ENCODE measurements at regions not wholly inside any gene's neighbourhood (a gene's known extent, or its start where the extent isn't known, plus 50 kb on each side); places are given as distances from the start of the nearest gene placed in this dataset.
"Not testable (repeated sequence)": the region's sequence is repeated elsewhere in the genome, so short reads cannot be mapped to it uniquely, and the experiment has no call there.

DNA sequence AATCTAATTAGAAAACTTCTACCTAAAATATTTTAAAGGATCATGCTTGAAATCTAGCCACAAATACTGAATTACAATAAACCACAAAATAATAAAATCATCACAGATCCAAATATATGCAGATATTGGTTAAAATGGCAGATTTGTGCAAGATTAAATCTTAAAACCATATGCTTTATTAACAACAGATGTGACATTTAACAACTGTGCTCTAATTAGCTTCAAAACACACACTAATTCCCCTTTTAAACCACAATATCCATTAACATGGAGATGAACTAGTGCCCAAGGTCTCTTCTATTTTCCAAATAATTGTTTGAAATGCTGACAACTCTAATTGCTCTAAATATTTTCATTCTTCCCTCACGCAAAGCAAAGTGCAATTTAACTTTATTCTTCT is 1530.3 kb downstream of the SI start:
- no peak for DNase-seq (ENCODE audit: low spot score)

DNA sequence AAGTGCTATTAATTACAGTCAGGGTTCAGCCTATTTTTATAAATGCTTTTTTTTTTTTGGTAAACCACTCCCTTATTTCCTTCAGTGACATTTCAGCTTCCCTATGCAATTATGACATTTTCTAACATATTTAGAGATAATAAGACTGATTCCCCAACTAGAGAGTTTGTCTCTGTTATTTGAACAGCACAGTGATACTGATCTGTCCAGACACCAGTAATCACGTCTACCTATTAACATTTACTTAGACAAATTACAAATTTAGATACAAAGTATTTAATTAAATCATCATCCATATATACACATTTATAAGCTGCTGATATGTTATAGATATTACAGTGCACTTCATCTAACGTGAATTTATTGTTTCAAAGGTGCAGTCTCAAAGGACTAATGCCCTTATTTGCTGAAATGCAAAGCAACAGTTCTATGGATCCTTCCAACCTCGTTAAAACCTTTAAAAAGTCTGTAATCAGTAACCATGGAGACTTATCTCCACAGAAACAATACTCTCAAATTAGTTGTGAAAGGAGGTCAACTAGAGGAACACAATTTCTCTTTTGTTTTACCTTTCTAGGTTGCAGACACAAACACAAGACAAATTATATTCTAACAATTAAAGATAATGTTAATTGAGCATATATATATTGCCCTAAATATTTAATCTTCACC is 1531.1 kb downstream of the SI start:
- DNase-seq (ENCODE audit: low spot score): no peak

DNA sequence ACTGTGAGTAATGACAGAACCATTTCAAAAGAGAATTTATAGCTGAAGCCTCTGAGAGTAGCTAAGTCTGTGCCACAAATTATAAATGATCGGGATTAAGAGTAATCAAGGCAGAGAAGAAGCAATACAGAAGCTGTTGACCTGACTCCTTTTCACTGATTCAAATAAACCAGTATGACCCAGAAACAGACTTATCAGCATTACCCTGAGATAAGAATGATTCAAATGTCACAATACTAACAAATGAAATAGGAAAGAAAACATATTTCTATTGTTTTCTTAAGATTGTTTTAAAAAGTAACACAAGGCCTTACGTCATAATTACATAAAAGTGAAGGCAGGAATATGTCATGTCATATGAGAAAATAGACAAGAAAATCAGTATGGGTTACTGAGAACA is 1534.6 kb downstream of the SI start:
- no peak for DNase-seq (ENCODE audit: low spot score)

DNA sequence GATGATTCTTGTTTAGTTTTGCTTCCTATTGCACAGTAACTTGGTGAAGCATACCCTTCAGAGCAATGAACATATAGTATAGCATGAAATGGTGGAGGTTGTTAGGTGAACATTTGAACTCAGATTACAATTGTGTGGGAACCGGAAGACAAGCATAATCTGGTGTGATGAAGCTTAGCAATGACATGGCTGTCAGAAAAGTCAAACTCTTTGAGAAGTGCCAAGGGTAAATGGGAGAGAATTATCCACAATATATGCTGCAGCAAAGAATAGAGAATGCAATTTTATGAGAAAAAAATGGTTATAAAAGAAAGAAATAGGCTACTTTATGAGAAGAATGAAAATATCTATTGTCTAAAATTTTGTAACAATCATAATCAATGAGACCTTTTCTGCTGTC is 1536.7 kb downstream of the SI start:
- DNase-seq (ENCODE audit: low spot score): no peak

DNA sequence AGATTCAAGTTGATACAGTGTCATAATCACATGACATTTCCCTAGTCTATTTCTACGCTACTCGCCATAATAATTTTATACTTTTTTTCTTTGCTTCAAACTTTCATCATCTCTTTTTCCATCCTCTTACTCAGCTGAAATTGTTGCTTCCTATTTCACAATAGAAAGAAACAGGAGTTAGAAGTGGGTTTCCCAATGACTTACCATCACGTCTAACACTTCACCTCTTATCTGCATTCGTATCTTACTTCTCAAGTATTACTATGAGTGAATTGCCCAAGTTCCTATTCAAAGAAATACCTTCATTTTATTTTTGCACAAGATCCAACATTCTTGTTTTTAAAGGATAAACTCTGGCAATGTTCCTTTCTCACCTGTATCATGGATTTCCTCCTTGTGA is 1539.9 kb downstream of the SI start:
- no peak for DNase-seq (ENCODE audit: low spot score)

DNA sequence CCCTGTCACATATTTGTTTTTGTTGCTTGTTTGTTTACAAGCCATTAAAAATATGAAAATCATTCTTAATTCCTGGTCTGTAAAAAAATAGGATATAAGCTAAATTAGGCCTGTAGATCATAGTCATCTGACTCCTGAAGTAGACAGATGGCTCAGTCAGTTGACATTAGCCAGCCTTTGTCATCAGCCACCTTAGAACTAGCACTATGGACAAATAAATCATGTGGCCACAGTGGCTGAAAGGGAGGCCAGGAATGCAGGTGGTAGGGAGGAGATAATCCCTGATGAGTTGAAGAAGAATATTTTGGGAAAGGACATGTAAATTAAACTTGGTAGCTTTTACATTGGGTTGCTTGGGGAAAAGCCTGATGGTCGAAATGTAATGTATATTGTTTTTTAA is 1544.9 kb downstream of the SI start:
- DNase-seq (ENCODE audit: low spot score): no peak

DNA sequence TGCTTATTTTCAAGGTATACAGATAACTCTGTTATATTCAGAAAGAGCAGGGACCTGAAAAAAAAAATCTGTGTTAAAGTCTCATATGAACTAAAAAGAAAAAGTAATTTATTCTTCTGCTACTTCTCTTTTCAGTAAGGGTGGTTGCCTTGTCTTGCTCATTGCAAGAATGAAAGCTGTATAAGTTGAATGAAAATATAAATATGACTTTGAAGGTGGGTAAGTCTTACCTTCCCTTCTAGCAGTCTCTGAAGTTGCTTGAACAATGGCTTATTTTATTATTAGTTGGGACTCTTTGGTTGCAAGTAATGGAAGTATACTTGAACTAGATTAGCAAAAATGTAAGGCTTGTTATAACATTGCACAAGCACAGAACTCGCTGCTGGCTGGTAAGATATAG is 1554.9 kb downstream of the SI start:
- no peak for DNase-seq (ENCODE audit: low spot score)

DNA sequence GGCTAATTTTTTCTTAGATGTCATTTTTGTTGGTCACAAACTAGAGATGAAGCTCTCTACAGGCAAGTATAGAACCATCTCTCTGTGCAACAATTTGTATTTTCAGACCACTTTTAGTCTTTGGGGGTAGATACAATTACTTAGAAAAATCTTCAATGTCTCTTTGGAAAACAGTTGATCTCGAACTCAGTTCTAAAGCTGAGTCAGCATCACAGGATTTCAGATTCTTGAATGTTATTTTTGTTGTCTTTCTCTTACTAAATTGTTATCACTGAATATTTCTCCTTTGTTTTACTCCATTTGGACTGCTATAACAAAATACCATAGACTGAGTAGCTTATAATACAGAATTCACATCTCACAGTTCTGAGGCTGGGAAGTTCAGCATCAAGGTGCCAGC is 1557.0 kb downstream of the SI start:
- DNase-seq (ENCODE audit: low spot score): no peak

DNA sequence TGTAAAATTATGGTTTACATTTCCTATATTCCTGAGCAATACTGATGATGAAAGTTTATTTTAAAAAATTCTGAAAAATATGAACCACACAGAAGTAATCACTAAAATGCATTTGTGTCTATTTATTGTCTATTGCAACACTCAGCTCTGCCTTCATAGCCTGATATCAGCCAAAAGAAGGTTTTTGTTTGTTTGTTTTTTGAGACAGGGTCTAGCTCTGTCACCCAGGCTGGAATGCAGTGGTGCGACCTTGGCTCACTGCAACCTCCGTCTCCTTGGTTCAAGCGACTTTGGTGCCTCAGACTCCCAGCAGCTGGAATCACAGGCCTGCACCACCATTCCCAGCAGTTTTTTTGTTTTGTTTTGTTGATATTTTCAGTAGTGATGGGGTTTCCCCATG is 1560.2 kb downstream of the SI start:
- DNase-seq (ENCODE audit: low spot score): no peak

DNA sequence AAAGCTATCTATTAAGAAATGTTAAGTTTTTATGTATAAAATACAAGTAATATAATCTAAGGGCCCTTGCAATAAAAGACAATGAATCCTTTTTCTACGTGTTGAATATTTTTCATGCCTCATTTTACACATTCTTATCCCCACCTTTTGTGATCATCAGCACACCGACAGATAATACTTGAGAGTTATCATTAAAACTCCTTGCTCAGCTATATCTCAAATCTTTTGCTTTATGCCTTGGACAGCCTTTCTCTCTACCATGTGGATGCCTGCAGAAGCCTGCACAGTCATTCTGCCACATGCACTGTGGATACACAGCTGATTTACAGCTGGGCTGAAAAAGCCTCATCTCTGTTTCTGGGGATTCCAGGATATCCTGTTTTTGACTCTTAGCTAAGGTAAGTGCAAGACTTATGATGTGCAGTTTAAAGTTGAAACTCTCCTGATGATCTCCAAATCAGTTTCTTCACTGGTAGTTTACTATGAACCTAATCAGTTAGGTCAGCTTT is 1565.1 kb downstream of the SI start:
- DNase-seq (ENCODE audit: low spot score): no peak

DNA sequence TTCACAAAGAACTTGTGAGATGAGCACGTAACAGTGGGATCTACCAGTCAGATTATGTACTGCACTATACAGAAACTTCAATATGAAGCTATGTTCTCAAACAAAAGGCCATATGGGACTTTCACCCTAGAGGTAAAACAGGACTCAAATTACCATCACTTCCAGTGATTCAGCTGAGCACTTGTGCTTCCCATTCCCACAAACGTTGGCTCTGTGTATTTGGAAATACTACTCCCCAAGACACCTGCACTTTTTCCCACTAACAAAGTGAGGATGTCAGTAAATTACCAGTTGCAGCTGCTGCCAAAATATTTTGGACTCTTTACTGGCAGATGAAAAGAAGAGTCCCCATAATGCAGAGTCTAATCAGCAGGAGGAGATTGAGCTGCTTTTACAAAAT is 1570.1 kb downstream of the SI start:
- no peak for DNase-seq (ENCODE audit: low spot score)

DNA sequence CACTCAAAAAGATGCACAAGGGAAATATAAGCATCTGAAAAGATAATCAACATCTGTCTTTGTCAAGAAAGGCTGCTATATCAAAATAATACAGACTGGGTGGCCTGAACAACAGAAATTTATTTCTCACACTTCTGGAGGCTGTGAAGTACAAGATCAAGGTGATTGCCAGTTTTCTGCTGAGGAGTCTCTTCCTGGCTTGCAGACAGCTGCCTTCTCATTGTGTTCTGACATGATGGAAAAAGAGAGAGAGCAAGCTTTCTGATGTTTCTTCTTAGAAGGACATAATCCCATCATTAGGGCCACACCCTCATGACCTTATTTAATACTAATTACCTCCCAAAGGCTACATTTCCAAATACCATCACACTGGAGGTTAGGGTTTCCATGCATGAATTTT is 1573.3 kb downstream of the SI start:
- DNase-seq (ENCODE audit: low spot score): no peak

DNA sequence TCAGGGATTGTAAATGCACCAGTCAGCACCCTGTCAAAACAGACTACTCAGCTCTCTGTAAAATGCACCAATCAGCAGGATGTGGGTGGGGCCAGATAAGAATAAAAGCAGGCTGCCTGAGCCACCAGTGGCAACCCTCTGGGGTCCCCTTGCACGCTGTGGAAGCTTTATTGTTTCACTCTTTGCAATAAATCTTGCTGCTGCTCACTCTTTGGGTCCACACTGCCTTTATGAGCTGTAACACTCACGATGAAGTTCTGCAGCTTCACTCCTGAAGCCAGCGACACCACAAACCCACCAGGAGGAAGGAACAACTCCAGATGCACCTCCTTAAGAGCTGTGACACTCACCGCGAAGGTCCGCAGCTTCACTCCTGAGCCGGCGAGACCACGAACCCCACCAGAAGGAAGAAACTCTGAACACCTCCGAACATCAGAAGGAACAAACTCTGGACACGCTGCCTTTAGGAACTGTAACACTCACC is 1578.5 kb downstream of the SI start:
- not testable (repeated sequence) for DNase-seq (ENCODE audit: low spot score)

DNA sequence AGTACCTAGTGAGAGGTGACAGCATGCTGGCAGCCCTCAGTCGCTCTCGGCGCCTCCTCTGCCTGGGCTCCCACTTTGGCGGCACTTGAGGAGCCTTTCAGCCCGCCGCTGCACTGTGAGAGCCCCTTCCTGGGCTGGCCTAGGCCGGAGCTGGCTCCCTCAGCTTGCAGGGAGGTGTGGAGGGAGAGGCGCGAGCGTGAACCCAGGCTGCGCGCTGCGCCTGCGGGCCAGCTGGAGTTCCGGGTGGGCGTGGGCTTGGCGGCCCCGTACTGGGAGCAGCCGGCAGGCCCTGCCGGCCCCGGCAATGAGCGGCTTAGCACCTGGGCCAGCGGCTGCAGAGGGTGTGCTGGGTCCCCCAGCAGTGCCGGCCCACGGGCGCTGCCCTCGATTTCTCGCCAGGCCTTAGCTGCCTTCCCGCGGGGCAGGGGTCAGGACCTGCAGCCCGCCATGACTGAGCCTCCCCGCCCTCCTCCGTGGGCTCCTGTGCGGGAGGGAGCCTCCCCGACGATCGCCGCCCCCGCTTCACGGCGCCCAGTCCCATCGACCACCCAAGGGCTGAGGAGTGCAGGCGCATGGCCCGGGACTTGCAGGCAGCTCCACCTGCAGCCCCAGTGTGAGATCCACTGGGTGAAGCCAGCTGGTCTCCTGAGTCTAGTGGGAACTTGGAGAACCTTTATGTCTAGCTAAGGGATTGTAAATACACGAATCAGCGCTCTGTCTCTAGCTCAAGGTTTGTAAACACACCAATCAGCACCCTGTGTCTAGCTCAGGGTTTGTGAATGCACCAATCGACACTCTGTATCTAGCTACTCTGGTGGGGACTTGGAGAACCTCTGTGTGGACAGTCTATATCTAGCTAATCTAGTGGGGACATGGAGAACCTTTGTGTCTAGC is 1579.2 kb downstream of the SI start:
- not testable (repeated sequence) for DNase-seq (ENCODE audit: low spot score)

DNA sequence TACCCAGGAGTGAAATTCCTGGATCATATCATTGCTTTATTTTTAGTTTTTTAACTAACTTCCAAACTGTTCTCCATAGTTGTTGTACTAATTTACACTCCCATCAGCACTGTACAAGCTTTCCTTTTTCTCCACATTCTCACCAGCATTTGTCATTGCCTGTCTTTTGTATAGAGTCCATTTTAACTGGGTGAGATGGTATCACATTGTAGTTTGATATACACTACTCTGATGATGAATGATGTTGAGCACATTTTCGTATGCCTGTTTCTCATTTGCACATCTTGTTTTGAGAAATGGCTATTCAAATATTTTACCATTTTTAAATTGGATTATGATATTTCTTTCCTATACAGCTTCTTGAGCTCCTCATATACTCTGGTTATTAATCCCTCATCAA is 1586.6 kb downstream of the SI start:
- DNase-seq (ENCODE audit: low spot score): no peak

DNA sequence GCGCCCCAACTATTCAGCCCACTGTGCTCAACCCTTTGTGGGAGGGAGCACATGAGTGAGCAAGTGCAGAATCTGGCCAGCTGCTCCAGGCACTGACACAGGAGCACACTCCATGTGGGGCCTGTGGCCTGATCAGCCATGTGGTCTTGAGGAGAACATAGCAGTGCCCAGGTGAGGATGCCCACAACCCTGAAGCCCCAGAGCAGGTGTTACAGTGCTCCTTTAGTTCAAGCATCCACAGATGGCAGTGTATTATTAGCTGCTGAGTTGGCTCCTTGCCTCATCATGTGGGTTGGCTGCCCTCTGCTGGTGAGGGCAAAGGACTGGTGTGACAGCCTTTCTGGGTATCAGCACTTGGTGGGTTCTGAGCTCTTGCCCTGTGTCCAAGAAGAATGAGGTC is 1588.2 kb downstream of the SI start:
- peak; percentile 3 for DNase-seq (ENCODE audit: low spot score)

DNA sequence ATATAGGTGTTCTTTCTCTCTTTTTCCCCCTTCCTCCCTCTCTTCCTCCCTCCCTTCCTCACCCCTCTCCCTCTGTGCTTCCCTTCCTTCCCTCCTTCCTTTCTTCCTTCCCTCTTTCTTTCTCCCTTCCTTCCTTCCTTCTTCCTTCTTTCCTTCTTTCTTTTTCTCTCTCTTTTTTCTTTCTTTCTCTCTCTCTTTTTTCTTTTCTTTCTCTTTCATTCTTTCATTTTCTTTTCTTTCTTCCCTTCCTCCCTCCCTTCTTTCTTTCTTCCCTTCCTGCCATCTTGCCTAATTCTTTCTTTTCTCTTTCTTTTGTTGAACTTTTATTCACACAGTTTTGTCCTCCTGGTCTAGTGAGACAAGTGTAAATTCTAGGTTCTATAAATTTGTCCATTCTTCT is 1595.6 kb downstream of the SI start:
- DNase-seq (ENCODE audit: low spot score): no peak

DNA sequence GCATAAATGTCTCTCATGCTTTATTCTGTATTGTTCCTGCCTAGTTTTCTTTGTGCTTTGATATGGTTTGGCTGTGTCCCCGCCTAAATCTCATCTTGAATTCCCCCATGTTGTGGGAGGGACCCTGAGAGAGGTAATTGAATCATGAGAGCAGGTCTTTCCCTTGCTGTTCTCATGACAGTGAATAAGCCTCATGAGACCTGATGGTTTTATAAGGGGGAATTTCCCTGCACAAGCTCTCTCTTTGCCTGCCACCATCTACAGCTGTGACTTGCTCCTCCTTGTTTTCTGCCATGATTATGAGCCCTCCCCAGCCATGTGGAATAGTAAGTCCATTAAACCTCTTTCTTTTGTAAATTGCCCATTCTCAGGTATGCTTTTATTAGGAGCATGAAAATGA is 1596.6 kb downstream of the SI start:
- DNase-seq (ENCODE audit: low spot score): no peak

DNA sequence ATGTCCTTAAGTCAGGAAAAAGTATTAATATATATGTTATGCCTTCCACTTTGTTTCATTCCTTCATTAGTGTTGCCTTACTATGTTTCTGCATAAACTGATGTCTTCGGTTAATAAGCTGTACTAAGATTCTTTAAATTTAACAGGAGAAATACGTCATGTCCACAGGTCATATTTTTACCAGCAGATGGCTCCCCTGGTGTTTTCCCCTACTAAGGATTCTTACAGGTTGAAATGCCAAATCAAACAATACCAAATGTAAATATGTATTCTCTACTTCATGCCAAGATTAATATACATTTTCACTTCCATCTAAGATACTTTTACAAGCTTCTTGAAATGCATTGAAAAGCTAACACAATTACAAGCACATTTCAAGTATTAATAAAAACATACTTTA is 1602.1 kb downstream of the SI start:
- no peak for DNase-seq (ENCODE audit: low spot score)

DNA sequence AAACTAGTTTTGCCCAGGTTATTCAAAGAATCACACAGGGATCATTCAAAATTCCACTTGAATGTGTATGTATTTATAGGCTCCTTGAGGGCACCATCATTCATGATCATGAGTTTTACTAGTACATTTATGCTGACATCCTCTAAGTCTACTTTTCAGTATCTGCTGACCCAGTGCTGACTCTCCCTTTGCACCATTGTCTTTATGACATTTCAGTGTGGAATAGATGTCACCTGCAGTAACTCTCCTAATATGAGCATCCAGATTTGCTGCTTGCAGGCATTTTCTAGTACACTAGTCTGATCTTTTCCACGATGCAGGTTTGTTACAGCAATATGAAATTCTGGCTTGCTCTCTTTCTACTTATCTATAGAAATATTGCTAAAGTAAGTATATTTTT is 1603.5 kb downstream of the SI start:
- no peak for DNase-seq (ENCODE audit: low spot score)

DNA sequence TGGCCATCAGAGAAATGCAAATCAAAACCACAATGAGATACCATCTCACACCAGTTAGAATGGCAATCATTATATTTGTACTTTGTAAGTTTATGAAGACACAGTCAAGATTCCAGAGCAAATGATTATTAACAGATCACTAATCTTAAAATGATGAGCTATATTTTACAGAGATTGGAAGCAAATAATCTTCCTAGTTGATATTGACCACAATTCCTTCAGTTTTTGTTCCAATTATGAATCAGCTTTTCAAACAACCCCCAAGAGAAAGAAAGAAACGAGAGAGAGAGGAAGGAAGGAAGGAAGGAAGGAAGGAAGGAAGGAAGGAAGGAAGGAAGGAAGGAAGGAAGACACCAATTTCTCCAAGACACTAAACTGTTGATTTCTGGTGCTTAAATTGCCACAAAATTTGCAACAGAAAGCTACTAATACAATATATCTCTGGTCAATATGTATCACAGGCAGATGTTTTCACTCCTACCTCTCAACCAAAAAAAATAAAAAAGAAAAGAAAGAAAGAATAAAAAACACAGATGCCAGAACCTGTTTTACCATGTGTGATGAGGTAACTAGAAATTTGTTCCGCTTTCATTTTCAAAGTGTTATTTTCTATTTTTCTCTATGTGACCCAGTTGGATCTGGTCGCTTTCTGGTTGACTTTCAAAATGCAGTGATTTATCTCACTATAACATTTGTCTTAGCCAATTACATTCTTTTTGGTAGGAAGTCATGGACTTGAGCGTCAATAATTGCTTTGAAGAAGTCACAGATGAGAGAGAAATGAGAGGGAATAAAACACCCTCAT is 1609.6 kb downstream of the SI start:
- DNase-seq (ENCODE audit: low spot score): no peak

DNA sequence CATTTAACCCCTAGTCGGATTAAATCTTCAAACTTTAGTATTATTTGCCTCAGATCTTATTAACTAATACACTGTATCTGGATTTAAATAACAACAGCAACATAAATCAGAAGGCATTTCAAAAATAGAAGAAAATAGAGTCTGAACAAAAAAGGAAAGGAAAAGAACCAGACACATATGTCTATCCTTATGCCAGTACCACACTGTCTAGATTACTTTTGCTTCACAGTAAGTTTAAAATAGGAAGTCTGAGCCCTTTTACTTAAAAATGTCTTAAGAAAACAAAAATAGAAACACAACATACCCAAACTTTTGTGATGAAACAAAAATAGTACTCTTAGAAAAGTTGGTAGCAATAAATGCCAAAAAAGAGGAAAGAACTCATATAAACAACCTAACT is 1615.8 kb downstream of the SI start:
- no peak for DNase-seq (ENCODE audit: low spot score)

DNA sequence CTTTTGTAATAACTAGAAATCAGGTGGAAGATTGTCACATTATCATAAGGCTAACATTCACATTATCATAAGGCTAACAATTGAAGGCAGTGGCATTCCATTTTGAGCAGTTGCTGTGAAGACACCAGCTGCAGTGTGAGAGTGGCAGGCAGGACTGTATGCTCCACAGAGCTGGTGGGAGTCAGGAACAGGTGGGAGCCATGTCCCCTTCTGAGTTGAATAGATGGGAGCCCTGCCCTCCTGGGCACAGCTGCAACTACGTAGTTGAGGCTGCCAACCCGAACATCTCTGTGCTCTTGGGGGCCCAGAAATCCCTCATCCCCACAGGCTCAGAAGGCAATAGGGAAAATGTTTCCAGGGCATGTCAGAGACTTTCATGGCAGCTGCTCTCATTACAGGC is 1627.6 kb downstream of the SI start:
- DNase-seq (ENCODE audit: low spot score): no peak
